ENCODE measurements at regions not wholly inside any gene's neighbourhood (a gene's known extent, or its start where the extent isn't known, plus 50 kb on each side); places are given as distances from the start of the nearest gene placed in this dataset.

DNA sequence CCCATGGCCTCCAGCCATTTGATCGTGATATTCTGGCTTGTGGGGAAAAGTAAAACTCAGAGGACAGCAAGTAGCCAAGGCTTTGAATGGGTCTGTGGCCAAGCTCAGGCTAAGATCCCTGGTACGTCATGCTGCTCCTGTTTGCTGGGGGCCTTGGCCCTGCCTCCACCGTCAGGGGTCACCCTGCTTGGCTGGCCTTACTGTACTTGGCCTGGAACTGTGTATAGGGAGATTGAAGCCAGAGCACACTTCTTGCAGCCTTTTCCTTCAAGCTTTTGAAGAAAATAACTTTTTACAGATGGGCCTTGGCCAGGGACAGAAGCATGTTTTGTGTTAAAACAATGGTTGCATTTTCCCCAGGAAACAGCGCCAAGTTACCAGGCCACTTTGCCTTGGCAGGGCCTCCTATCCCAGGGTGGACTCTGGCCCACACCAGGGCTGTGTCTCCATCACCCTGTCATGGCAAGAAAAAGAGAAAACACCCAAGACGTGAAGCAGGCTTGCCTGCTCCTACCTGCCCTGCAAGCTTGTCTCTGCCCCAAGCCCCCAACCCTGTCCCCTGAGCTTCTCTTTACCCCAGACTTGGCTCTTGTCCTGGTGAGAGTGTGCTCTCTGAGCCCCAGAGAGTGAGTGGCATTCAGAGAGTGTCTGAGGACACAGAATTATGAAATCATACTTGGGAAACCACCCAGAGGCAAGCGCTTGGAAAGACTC, 286.9 kb downstream of the GADD45G start:
- Histone ChIP-seq H3K9me3 (ENCODE audit: control insufficient read depth, insufficient read depth, low read depth, low read length) (peaks cover 7% of the 10 kb centered on the region; the same call in 1 of the 2 replicates), H3K4me1 (ENCODE audit: control insufficient read depth, insufficient read depth, low read length) (no peaks in the 10 kb centered on the region), H3K9ac (ENCODE audit: low read length) (no peak overlapping the region), H3K36me3 (ENCODE audit: control insufficient read depth, insufficient read depth, low read length) (no peaks in the 10 kb centered on the region), H3K4me3 (ENCODE audit: low read depth, low read length) (no peak overlapping the region), H3K27me3 (ENCODE audit: control insufficient read depth, insufficient read depth, low read length) (no peaks in the 10 kb centered on the region), H3K27ac (ENCODE audit: low read depth, low read length) (no peak overlapping the region)

DNA sequence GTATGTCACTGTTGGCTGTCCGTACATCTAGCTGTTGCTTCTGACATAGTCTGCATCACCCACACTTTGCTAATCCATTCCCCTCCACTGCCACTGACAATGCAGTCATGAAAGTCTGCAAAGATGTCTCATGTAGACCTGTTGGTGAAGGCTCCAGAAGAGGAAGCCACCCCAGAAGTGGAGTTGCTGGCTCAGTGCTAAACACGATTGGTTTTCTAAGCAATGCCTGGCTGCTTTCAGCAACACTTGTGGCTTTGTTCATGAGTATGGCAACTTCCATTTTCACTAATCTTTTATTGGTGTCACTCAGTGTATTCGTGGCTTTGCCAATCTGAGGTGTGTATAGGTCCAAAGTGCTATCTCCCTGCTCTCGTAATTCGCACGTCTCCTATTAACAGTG, 288.1 kb downstream of the GADD45G start:
- H3K27ac ChIP-seq (ENCODE audit: low read depth, low read length): no peak overlapping the region
- no peak overlapping the region for H3K4me3 ChIP-seq (ENCODE audit: low read depth, low read length)
- H3K36me3 ChIP-seq (ENCODE audit: control insufficient read depth, insufficient read depth, low read length): no peaks in the 10 kb centered on the region
- no peak overlapping the region for H3K9ac ChIP-seq (ENCODE audit: low read length)
- H3K4me1 ChIP-seq (ENCODE audit: control insufficient read depth, insufficient read depth, low read length): no peaks in the 10 kb centered on the region
- no peaks in the 10 kb centered on the region; the same call in 1 of the 2 replicates for H3K27me3 ChIP-seq (ENCODE audit: control insufficient read depth, insufficient read depth, low read length)
- peaks cover 7% of the 10 kb centered on the region; the same call in 1 of the 2 replicates for H3K9me3 ChIP-seq (ENCODE audit: control insufficient read depth, insufficient read depth, low read depth, low read length)

DNA sequence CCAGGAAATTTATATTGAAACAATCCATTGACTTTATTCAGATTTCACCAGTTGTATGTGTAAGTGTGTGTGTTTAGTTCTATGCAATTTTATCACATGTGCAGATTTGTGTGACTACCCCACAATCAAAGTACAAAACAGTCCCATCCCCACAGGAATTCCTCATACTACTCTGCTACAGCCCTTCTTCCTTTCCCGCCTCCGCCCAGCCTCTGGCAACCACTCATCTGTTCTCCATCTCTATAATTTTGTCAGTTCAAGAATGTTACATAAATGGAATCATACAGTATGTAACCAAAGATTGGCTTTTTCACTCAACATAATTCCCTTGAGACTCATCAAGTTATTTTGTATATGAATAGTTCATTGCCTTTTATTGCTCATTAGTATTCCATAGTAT, 289.1 kb downstream of the GADD45G start:
- peaks cover 7% of the 10 kb centered on the region; the same call in 1 of the 2 replicates for H3K9me3 ChIP-seq (ENCODE audit: control insufficient read depth, insufficient read depth, low read depth, low read length)
- H3K27ac ChIP-seq (ENCODE audit: low read depth, low read length): no peak overlapping the region
- H3K36me3 ChIP-seq (ENCODE audit: control insufficient read depth, insufficient read depth, low read length): no peaks in the 10 kb centered on the region
- no peaks in the 10 kb centered on the region for H3K4me1 ChIP-seq (ENCODE audit: control insufficient read depth, insufficient read depth, low read length)
- H3K27me3 ChIP-seq (ENCODE audit: control insufficient read depth, insufficient read depth, low read length): no peaks in the 10 kb centered on the region; the same call in 1 of the 2 replicates
- H3K4me3 ChIP-seq (ENCODE audit: low read depth, low read length): no peak overlapping the region
- H3K9ac ChIP-seq (ENCODE audit: low read length): no peak overlapping the region

DNA sequence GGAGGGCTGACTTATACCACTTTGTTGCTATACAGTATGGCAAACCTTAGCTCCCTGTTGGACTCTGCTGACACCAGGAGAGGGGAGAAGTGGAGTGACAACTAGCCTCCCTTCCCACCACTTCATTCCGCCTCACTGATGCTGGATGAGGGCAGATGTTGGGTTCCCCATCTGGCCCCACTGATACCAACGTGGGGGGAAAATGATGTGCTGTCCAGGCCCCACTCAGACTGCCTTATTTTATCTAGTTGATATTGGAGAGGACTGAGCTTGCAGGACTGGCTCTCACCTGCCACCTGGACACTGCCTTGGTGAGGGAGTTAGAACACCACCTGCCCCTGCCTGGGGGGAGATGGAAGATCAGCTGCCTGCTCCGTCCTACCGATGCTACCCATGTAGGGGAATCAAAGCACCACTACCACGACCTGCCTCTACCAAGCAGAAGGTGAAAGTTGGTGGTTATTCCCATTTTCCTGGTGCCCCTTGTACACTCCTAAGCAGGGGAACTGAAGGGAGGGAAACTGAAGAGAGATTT, 292.1 kb downstream of the GADD45G start:
- H3K9me3 ChIP-seq (ENCODE audit: control insufficient read depth, insufficient read depth, low read depth, low read length): no peaks in the 10 kb centered on the region
- H3K4me1 ChIP-seq (ENCODE audit: control insufficient read depth, insufficient read depth, low read length): no peaks in the 10 kb centered on the region; the same call in 1 of the 2 replicates
- no peak overlapping the region for H3K4me3 ChIP-seq (ENCODE audit: low read depth, low read length)
- H3K36me3 ChIP-seq (ENCODE audit: control insufficient read depth, insufficient read depth, low read length): no peaks in the 10 kb centered on the region
- H3K9ac ChIP-seq (ENCODE audit: low read length): no peak overlapping the region
- H3K27ac ChIP-seq (ENCODE audit: low read depth, low read length): no peak overlapping the region
- no peaks in the 10 kb centered on the region; the same call in 1 of the 2 replicates for H3K27me3 ChIP-seq (ENCODE audit: control insufficient read depth, insufficient read depth, low read length)

DNA sequence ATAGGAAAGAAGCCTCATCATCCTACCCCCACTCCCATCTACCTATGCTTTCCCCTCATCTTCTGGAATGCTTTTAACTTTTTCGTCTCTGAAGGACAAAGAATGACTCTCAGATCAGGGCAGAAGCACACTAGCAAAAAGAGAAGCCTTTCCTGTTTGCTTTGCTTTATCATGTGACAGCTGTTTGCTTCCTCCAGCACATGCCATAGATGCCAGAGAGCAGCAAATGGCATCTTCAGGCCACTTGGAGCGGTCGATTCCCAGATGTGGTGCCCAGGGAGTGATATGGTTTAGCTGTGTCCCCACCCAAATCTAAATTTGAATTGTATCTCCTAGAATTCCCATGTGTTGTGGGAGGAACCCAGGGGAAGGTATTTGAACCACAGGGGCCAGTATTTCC, 294.8 kb downstream of the GADD45G start:
- Histone ChIP-seq H3K4me1 (ENCODE audit: control insufficient read depth, insufficient read depth, low read length) (no peaks in the 10 kb centered on the region; the same call in 1 of the 2 replicates), H3K27me3 (ENCODE audit: control insufficient read depth, insufficient read depth, low read length) (no peaks in the 10 kb centered on the region; the same call in 1 of the 2 replicates), H3K9ac (ENCODE audit: low read length) (no peak overlapping the region), H3K9me3 (ENCODE audit: control insufficient read depth, insufficient read depth, low read depth, low read length) (no peaks in the 10 kb centered on the region), H3K27ac (ENCODE audit: low read depth, low read length) (no peak overlapping the region), H3K4me3 (ENCODE audit: low read depth, low read length) (no peak overlapping the region), H3K36me3 (ENCODE audit: control insufficient read depth, insufficient read depth, low read length) (no peaks in the 10 kb centered on the region)

DNA sequence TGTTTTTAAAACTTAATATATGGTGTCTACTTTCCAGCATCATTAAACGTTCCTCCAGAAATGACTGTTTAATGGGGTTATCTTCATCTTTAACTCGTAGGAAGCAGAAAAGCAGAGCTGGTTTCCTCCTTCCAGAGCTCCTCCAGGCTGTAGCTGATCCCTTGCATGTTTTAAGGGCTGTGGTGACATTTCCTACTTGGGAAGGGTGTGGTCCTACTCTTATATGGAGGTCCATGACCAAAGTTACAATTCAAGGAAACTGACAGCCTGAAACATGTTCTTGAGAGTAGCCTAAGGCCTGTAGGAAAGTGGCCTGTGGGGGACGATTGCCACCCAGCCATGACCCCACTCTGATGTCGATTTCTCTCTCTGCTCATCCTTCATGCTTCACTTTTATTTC, 297.1 kb downstream of the GADD45G start:
- no peak overlapping the region for H3K27ac ChIP-seq (ENCODE audit: low read depth, low read length)
- no peaks in the 10 kb centered on the region; the same call in 1 of the 2 replicates for H3K27me3 ChIP-seq (ENCODE audit: control insufficient read depth, insufficient read depth, low read length)
- no peaks in the 10 kb centered on the region for H3K9me3 ChIP-seq (ENCODE audit: control insufficient read depth, insufficient read depth, low read depth, low read length)
- H3K9ac ChIP-seq (ENCODE audit: low read length): no peak overlapping the region
- no peak overlapping the region for H3K4me3 ChIP-seq (ENCODE audit: low read depth, low read length)
- H3K4me1 ChIP-seq (ENCODE audit: control insufficient read depth, insufficient read depth, low read length): peaks cover 6% of the 10 kb centered on the region; the same call in 1 of the 2 replicates
- no peaks in the 10 kb centered on the region for H3K36me3 ChIP-seq (ENCODE audit: control insufficient read depth, insufficient read depth, low read length)

DNA sequence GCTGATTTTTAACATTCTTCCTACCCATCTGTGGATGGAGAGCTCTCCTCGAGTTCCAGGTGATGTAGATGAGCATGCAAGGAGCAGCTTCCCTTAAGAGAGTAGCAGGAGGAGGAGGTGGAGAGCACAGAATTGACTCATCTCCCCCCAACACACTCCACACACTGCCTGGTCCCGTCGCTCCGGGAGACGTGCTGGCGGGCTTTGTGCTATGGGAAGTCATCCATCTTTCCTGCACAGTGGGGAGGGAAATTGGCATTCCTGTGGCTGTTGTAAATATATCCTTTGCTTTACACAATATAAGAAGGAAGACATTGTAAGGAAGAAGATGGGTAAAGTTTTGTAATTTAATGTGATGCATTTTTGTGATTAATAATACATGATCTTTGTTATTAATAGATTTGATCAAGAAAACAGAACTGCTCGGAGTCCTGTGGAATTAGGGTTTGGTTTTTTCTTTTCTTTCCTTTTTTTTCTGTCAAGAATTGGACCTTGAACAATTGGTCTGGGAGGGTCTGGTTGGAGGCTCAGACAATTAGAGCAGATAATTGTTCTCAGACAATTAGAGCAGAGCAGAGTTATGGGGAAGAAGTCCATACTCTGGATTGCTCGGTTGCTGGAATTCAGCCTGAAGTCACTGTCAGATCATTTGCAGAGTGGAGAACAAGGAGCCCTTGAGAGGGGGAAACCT, 297.8 kb downstream of the GADD45G start:
- H3K4me3 ChIP-seq (ENCODE audit: low read depth, low read length): no peak overlapping the region

DNA sequence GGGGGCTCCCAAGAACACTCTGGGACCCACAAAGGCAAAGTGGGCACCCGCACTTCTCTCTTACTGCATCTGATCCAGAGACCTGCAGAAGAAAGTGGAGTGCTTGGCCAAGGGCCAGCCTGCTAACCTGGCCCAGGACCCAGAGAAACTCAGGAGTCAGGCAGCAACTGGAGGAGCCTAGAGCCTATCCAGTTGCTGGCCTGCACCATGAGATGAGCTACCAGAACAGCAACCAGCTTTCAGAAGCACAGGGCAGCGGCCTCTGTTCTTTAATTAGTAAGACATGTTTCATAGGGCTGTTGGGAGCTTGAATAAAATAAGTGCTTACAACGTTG, 298.3 kb downstream of the GADD45G start:
- H3K4me3 ChIP-seq (ENCODE audit: low read depth, low read length): no peak overlapping the region
- no peak overlapping the region for H3K27ac ChIP-seq (ENCODE audit: low read depth, low read length)
- no peaks in the 10 kb centered on the region for H3K36me3 ChIP-seq (ENCODE audit: control insufficient read depth, insufficient read depth, low read length)
- no peaks in the 10 kb centered on the region for H3K27me3 ChIP-seq (ENCODE audit: control insufficient read depth, insufficient read depth, low read length)
- peaks cover 6% of the 10 kb centered on the region; the same call in 1 of the 2 replicates for H3K4me1 ChIP-seq (ENCODE audit: control insufficient read depth, insufficient read depth, low read length)
- H3K9me3 ChIP-seq (ENCODE audit: control insufficient read depth, insufficient read depth, low read depth, low read length): no peaks in the 10 kb centered on the region
- H3K9ac ChIP-seq (ENCODE audit: low read length): no peak overlapping the region

More for the DNA sequence above, 297.8 kb downstream of the GADD45G start:
- Histone ChIP-seq H3K27me3 (ENCODE audit: control insufficient read depth, insufficient read depth, low read length) (no peaks in the 10 kb centered on the region), H3K4me1 (ENCODE audit: control insufficient read depth, insufficient read depth, low read length) (peaks cover 6% of the 10 kb centered on the region; the same call in 1 of the 2 replicates), H3K27ac (ENCODE audit: low read depth, low read length) (no peak overlapping the region), H3K36me3 (ENCODE audit: control insufficient read depth, insufficient read depth, low read length) (no peaks in the 10 kb centered on the region), H3K9ac (ENCODE audit: low read length) (no peak overlapping the region), H3K9me3 (ENCODE audit: control insufficient read depth, insufficient read depth, low read depth, low read length) (no peaks in the 10 kb centered on the region)

DNA sequence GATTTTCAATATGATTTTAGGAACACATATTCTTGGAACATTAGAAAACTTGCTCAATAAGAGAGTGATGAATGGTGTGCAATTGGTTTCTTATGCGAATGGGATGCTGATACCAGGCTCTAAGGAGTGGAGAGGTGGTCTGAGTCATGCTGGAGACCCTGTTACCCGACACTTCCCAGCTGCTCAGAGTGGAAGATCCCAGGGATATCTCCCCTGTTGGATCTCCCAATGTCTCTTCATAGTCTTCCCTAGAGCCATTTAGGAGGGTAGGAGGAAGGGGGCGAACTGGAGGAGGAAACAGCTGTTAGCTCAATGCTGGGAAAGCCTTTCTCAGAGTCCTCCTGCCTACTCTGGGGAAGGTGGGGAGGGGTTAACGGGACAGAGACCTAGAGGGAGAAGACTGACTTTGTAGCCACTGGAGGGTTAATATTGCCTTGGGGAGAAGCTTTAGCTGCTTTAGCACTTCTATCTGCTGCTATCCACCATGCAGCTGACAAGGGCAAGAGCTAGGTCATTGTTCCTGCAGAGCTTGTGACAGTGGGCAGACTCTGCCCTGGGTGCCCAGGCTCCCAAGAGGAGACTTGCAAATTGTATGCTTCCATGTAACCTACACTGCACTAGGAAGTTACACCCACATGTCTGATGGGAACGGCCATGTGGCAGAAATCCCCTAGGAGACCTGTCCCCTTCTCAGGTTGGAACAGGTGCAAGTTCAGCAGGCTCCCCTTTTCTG, 301.0 kb downstream of the GADD45G start:
- Histone ChIP-seq H3K27me3 (ENCODE audit: control insufficient read depth, insufficient read depth, low read length) (no peaks in the 10 kb centered on the region), H3K9me3 (ENCODE audit: control insufficient read depth, insufficient read depth, low read depth, low read length) (no peaks in the 10 kb centered on the region), H3K9ac (ENCODE audit: low read length) (no peak overlapping the region), H3K27ac (ENCODE audit: low read depth, low read length) (no peak overlapping the region), H3K4me1 (ENCODE audit: control insufficient read depth, insufficient read depth, low read length) (peaks cover 6% of the 10 kb centered on the region; the same call in 1 of the 2 replicates), H3K4me3 (ENCODE audit: low read depth, low read length) (no peak overlapping the region), H3K36me3 (ENCODE audit: control insufficient read depth, insufficient read depth, low read length) (no peaks in the 10 kb centered on the region)

DNA sequence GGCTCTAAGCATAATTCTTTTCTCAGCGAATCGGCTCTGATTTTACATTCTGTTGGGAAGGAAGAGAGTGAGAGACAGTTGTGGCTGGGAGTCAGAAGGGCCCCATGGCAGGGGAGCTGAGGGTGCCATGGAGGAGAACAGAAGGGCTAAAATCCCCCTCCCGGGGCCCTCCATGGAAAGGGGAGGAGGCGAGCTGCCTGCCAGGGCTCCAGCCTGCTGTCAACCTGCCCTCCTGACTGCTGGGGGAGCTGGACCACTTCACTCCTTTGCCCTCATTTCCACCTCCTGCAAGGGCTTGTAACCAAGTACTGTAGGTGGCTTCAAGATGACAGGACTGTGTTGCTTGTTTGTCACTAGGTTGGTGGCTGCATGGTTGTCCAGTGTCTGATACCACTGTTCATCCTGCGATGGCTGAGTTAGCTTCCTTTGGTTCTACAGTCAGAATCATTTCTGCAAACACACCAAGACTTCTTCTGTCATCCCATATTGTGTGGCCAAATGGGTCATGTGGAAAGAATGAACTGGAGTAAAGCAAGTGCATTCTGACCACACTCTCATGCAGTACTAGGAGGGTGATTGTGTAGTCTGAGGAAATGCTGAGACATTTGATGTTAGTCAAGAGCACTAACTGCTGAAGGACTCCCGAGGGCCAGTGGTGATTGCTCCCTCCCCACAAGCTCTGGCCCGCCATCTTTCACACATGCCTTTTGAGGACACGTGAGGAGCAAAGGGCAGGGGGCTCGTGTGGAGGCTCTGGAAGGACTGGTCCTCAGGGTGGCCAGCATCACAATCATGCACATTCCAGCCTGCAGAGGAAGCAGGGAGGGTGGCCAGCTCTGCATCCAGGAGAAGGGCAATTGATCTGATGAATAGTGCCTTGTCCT, 307.2 kb downstream of the GADD45G start:
- H3K9me3 ChIP-seq (ENCODE audit: control insufficient read depth, insufficient read depth, low read depth, low read length): no peaks in the 10 kb centered on the region

More for the DNA sequence above, 307.2 kb downstream of the GADD45G start:
- no peak overlapping the region for H3K9ac ChIP-seq (ENCODE audit: low read length)
- no peak overlapping the region for H3K27ac ChIP-seq (ENCODE audit: low read depth, low read length)
- H3K4me3 ChIP-seq (ENCODE audit: low read depth, low read length): no peak overlapping the region
- peaks cover 13% of the 10 kb centered on the region for H3K4me1 ChIP-seq (ENCODE audit: control insufficient read depth, insufficient read depth, low read length)
- H3K27me3 ChIP-seq (ENCODE audit: control insufficient read depth, insufficient read depth, low read length): no peaks in the 10 kb centered on the region
- no peaks in the 10 kb centered on the region for H3K36me3 ChIP-seq (ENCODE audit: control insufficient read depth, insufficient read depth, low read length)

All from HUES6 (cell line).